ENCODE measurements at regions not wholly inside any gene's neighbourhood (a gene's known extent, or its start where the extent isn't known, plus 50 kb on each side); places are given as distances from the start of the nearest gene placed in this dataset.

DNA sequence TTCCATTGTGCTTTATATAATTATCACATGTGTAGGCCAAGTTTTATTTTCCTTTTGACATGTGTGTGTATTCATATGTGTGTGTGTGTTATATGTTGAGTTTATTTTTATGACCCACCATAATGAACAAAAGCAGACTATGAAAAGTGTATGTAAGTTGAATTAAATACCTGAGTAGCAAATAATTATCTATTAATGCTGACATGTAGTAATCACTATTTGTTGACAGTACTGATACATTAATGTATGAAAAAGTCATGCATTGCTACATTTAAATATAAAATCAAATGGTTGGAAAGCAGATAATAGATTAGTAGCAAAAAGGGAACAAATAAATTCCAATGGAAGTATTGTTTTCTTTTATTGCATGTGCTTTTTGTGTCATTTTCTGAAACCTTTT, 1948.5 kb upstream of the PCDH20 start:
- H3K4me3 ChIP-seq (ENCODE audit: low read depth, low read length), result no peak overlapping the region
- TF ChIP-seq, protein P1, sequence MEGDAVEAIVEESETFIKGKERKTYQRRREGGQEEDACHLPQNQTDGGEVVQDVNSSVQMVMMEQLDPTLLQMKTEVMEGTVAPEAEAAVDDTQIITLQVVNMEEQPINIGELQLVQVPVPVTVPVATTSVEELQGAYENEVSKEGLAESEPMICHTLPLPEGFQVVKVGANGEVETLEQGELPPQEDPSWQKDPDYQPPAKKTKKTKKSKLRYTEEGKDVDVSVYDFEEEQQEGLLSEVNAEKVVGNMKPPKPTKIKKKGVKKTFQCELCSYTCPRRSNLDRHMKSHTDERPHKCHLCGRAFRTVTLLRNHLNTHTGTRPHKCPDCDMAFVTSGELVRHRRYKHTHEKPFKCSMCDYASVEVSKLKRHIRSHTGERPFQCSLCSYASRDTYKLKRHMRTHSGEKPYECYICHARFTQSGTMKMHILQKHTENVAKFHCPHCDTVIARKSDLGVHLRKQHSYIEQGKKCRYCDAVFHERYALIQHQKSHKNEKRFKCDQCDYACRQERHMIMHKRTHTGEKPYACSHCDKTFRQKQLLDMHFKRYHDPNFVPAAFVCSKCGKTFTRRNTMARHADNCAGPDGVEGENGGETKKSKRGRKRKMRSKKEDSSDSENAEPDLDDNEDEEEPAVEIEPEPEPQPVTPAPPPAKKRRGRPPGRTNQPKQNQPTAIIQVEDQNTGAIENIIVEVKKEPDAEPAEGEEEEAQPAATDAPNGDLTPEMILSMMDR (IDR thresholded peaks at IDR 0.05; ENCODE audit: insufficient read depth, low read depth, low read length, missing control alignments), result no peak
- no peak for DNase-seq (ENCODE audit: low read depth)

DNA sequence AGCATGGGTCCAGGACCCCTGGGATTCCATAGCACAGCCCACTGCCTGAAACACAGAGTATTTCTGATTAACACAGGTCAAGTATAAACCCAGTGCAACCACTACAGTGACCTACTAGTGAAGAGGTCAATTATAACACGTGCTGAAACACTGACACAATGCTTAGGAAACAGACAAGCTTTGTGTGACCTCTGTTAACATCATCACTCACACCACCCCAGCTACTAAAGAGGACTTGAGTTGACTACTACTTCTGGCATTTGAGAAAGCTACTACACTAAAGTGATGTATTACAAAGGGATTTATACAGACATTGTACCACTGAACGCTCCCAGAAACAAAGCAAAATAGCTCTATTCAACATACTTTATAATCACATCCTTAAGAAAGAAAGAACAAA, 1935.9 kb upstream of the PCDH20 start:
- DNase-seq (ENCODE audit: low read depth), result no peak
- TF ChIP-seq, protein P1 (IDR thresholded peaks at IDR 0.05; ENCODE audit: insufficient read depth, low read depth, low read length, missing control alignments), result no peak
- no peak overlapping the region for H3K4me3 ChIP-seq (ENCODE audit: low read depth, low read length)

DNA sequence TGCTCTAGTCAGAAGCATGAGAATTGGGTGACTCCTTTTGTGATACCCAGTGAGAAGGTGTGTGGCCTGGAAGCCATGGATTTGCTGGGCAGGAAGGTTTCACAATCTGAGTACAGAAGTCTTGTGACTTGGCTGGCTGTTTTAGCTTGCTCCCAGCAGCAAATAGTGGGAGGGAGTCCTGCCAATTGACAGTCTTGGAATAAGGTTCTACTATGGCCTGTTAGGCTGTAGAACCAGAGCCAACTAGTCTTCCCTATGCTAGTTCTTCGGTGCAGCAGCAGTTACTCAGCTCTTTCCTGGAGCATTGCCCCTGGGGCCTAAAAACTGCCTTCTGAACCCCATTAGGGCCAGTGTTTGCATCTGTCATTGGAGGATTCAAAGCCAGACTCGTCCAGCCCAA, 1935.4 kb upstream of the PCDH20 start:
- no peak overlapping the region for H3K4me3 ChIP-seq (ENCODE audit: low read depth, low read length)
- DNase-seq (ENCODE audit: low read depth), result no peak
- TF ChIP-seq, protein P1 (IDR thresholded peaks at IDR 0.05; ENCODE audit: insufficient read depth, low read depth, low read length, missing control alignments), result no peak

DNA sequence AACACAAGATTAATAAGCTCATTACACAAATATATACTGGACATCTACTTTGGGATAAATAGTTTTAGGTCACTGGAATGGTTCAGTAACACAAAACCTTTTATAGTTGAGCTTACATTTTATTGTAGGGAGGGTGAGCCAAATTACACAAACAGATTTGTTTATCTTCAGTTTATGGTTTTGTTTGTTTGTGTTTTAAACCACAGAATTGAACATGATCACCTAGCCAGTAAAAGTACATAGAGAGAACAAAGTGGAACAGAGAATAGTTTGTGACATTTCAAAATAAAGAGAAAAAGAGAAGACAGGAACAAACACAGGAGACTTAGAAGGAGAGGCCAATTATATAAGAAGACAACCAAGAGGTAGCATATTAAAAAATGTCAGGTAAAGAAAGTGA, 1930.2 kb upstream of the PCDH20 start:
- no peak for DNase-seq (ENCODE audit: low read depth)
- TF ChIP-seq, protein P1 (IDR thresholded peaks at IDR 0.05; ENCODE audit: insufficient read depth, low read depth, low read length, missing control alignments), result no peak
- no peak overlapping the region for H3K4me3 ChIP-seq (ENCODE audit: low read depth, low read length)

DNA sequence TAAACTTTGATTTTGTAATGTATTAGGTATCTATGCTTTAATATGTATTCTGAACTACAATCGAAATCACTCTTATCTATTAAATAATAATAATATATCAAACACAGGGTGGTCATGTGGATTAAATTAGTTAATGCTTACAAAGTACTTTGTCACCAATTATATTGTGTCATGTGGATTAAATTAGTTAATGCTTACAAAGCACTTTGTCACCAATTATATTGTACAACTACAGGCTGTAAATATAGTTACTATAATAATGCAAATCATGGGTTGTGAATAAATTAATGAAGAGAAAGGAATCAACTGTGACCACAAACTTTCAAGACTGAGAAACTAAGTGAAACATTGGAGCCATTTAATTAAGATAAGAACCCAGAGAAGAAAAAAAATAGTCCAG, 1929.1 kb upstream of the PCDH20 start:
- no peak for DNase-seq (ENCODE audit: low read depth)
- TF ChIP-seq, protein P1 (IDR thresholded peaks at IDR 0.05; ENCODE audit: insufficient read depth, low read depth, low read length, missing control alignments), result no peak
- no peak overlapping the region for H3K4me3 ChIP-seq (ENCODE audit: low read depth, low read length)

DNA sequence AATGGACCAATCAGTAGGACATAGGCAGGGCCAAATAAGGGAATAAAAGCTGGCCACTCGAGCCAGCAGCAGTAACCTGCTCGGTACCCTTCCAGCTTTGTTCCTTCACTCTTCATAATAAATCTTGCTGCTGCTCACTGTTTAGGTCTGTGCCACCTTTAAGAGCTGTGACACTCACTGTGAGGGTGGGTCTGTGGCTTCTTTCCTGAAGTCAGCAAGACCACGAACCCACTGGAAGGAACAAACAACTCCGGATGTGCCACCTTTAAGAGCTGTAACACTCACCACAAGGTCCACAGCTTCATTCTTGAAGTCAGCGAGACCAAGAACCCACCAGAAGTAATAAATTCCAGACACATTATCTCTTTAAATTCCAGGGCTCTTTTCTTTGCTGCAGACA, 1922.3 kb upstream of the PCDH20 start:
- H3K4me3 ChIP-seq (ENCODE audit: low read depth, low read length), result no peak overlapping the region
- no peak for DNase-seq (ENCODE audit: low read depth)
- TF ChIP-seq, protein P1 (IDR thresholded peaks at IDR 0.05; ENCODE audit: insufficient read depth, low read depth, low read length, missing control alignments), result no peak

DNA sequence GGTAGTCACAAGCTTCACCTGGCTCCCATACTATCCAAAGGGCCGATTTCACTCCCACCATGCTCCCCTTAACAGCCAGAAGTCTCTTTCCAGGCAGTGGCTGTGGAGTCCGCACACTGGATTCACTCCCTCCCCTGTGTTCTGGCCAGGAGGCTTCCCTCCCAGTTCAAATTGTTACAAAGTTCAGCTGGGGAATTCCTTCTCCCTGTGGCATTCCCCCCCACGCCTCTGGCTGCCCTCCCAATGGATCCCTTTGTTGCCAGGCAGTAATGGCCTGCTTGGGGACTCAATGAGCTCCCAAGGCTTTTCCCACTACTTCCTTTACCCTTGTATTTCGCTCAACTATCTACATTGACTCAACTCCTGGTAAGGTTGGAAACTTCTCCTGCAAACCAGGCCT, 1921.4 kb upstream of the PCDH20 start:
- no peak overlapping the region for H3K4me3 ChIP-seq (ENCODE audit: low read depth, low read length)
- TF ChIP-seq, protein P1 (IDR thresholded peaks at IDR 0.05; ENCODE audit: insufficient read depth, low read depth, low read length, missing control alignments), result no peak
- no peak for DNase-seq (ENCODE audit: low read depth)
